PC-9 (cell line): ENCODE measurements at regions not wholly inside any gene's neighbourhood (a gene's known extent, or its start where the extent isn't known, plus 50 kb on each side); places are given as distances from the start of the nearest gene placed in this dataset.

ENCODE experiments used
- BruUV-seq: library from RNA; stranded (reverse); fragments of 400-500 nt; replicated peaks from 2 replicates; lab custom pipeline; 2021; lab: Mats Ljungman, UMichigan
- CTCF ChIA-PET: fragments of 300-600 bp; sonication (Branson Sonifier 250); formaldehyde crosslinking; loops from one replicate; lab custom pipeline; 2022; ENCODE audit warnings: antibody characterized with exemption; lab: Charles Lee
- POLR2A ChIA-PET: fragments of 300-600 bp; sonication (Branson Sonifier 250); formaldehyde crosslinking; loops from one replicate; lab custom pipeline; 2022; ENCODE audit warnings: antibody characterized with exemption; ENCODE audit not compliant: unreplicated experiment; lab: Charles Lee
- DNase-seq, 2 experiments: peaks; one replicate each; pipeline versions ENCODE4 v3.0.0 to v3.0.0-alpha.2; 2015 to 2022; ENCODE audit warnings: mixed read lengths in 1 of 2
- H2AFZ ChIP-seq: fragments of 200-600 bp; sonication (generic); 2 replicates; pipeline ENCODE4 v1.8.1; 2017; ENCODE audit warnings: antibody characterized with exemption
- H3F3A ChIP-seq: fragments of 200-600 bp; sonication (generic); 2 replicates; pipeline ENCODE4 v1.8.1; 2017; ENCODE audit warnings: antibody characterized with exemption, mild to moderate bottlenecking, low read depth; ENCODE audit not compliant: insufficient read depth
- H3K27ac ChIP-seq: fragments of 200-600 bp; sonication (generic); 2 replicates; pipeline ENCODE4 v1.6.1; 2016; ENCODE audit warnings: mixed run types
- H3K27me3 ChIP-seq: fragments of 200-600 bp; sonication (generic); 2 replicates; pipeline ENCODE4 v1.6.1; 2016; ENCODE audit warnings: low read depth, mixed run types; ENCODE audit not compliant: insufficient read depth
- H3K36me3 ChIP-seq: fragments of 200-600 bp; sonication (generic); 2 replicates; pipeline ENCODE4 v1.6.1; 2016; ENCODE audit warnings: low read depth, mixed run types
- H3K4me1 ChIP-seq: fragments of 200-600 bp; sonication (generic); replicated peaks from 2 replicates; pipeline ENCODE4 v1.6.1; 2016; ENCODE audit warnings: mixed run types; ENCODE audit not compliant: insufficient read depth
- H3K4me2 ChIP-seq: fragments of 200-600 bp; sonication (generic); 2 replicates; pipeline ENCODE4 v1.6.1; 2017; ENCODE audit warnings: mixed run types
- H3K4me3 ChIP-seq: fragments of 200-600 bp; sonication (generic); 2 replicates; pipeline ENCODE4 v1.6.1; 2016; ENCODE audit warnings: mixed run types
- H3K79me2 ChIP-seq: fragments of 200-600 bp; sonication (generic); 2 replicates; pipeline ENCODE4 v1.6.1; 2017; ENCODE audit warnings: low read depth, mixed run types
- H3K9me2 ChIP-seq: fragments of 200-600 bp; sonication (generic); 2 replicates; pipeline ENCODE4 v1.8.1; 2017; ENCODE audit warnings: mild to moderate bottlenecking; ENCODE audit not compliant: insufficient read depth
- H3K9me3 ChIP-seq: fragments of 200-600 bp; sonication (generic); 2 replicates; pipeline ENCODE4 v1.8.1; 2016; ENCODE audit warnings: low read depth; ENCODE audit not compliant: insufficient read depth
- H4K20me1 ChIP-seq: fragments of 200-600 bp; sonication (generic); 2 replicates; pipeline ENCODE4 v1.8.1; 2017; ENCODE audit not compliant: insufficient read depth
- CTCF ChIP-seq: fragments of 200-600 bp; sonication (generic); conservative IDR thresholded peaks from 2 replicates; pipeline ENCODE4 v1.6.1; 2017; ENCODE audit warnings: mixed run types, antibody characterized with exemption, mild to moderate bottlenecking, moderate library complexity
- EZH2 ChIP-seq: fragments of 200-600 bp; sonication (generic); IDR thresholded peaks from 2 replicates; pipeline ENCODE4 v1.8.0; 2017; ENCODE audit warnings: antibody characterized with exemption, low read depth
- intact Hi-C: fragments of 100-400 bp; cut with micrococcal nuclease; formaldehyde crosslinking; loops from one replicate; pipeline ENCODE4 v1.10.0; 2022; ENCODE audit not compliant: unreplicated experiment

GRCh38 chr1:115453666-115454065 is 115.6 kb upstream of the NGF start:
- Histone ChIP-seq H3K9me3 (no peaks in the 10 kb centered on the region; the same call in 1 of the 2 replicates), H3K27ac (no peak overlapping the region), H3K36me3 (no peaks in the 10 kb centered on the region), H3K4me3 (no peak overlapping the region), H3F3A (peaks cover 8% of the 10 kb centered on the region), H3K79me2 (no peaks in the 10 kb centered on the region), H2AFZ (no peak overlapping the region), H4K20me1 (no peaks in the 10 kb centered on the region), H3K9me2 (no peaks in the 10 kb centered on the region), H3K27me3 (no peaks in the 10 kb centered on the region), H3K4me2 (no peak overlapping the region), H3K4me1 (peaks cover 35% of the 10 kb centered on the region)
- no TSS peak for BruUV-seq
- no peak for DNase-seq
- ChIA-PET CTCF (no interaction called here), POLR2A (no interaction called here)
- TF ChIP-seq CTCF (no peak), EZH2 (no peak)
- intact Hi-C loops, result no loop called here

GRCh38 chr1:115452600-115453329 is 114.7 kb upstream of the NGF start:
- Histone ChIP-seq H4K20me1 (no peaks in the 10 kb centered on the region), H3F3A (peaks cover 5% of the 10 kb centered on the region; the same call in 1 of the 2 replicates), H3K27me3 (no peaks in the 10 kb centered on the region), H3K9me3 (no peaks in the 10 kb centered on the region; the same call in 1 of the 2 replicates), H3K27ac (no peak overlapping the region), H2AFZ (no peak overlapping the region), H3K36me3 (no peaks in the 10 kb centered on the region), H3K4me1 (peaks cover 35% of the 10 kb centered on the region), H3K79me2 (no peaks in the 10 kb centered on the region), H3K4me3 (no peak overlapping the region), H3K4me2 (no peak overlapping the region), H3K9me2 (no peaks in the 10 kb centered on the region)
- BruUV-seq, result no TSS peak
- POLR2A ChIA-PET, result interaction anchor here (0.7 kb wide), 1 partner anchor 477 kb away, joined by 6 read pairs; no protein-coding TSS in a partner anchor
- CTCF ChIA-PET, result no interaction called here
- intact Hi-C loops, result no loop called here
- TF ChIP-seq CTCF (no peak), EZH2 (no peak)
- DNase-seq, result no peak

GRCh38 chr1:115450501-115451040 is 112.5 kb upstream of the NGF start:
- Histone ChIP-seq H3K27ac (no peak overlapping the region), H3K27me3 (no peaks in the 10 kb centered on the region), H3F3A (peaks cover 11% of the 10 kb centered on the region; the same call in 1 of the 2 replicates), H3K36me3 (no peaks in the 10 kb centered on the region), H3K4me1 (peaks cover 22% of the 10 kb centered on the region), H2AFZ (no peak overlapping the region), H3K9me3 (no peaks in the 10 kb centered on the region; the same call in 1 of the 2 replicates), H3K79me2 (no peaks in the 10 kb centered on the region), H3K4me2 (no peak overlapping the region), H4K20me1 (no peaks in the 10 kb centered on the region), H3K4me3 (no peak overlapping the region), H3K9me2 (no peaks in the 10 kb centered on the region)
- ChIA-PET CTCF (no interaction called here), POLR2A (interaction anchor here (0.7 kb wide), 1 partner anchor 167 kb away, joined by 3 read pairs; no protein-coding TSS in a partner anchor)
- no peak for TF ChIP-seq EZH2
- no peak for TF ChIP-seq CTCF
- DNase-seq, result no peak
- BruUV-seq, result no TSS peak
- intact Hi-C loops, result no loop called here
